Cardiac fibroblast (primary cell): ENCODE measurements at regions not wholly inside any gene's neighbourhood (a gene's known extent, or its start where the extent isn't known, plus 50 kb on each side); places are given as distances from the start of the nearest gene placed in this dataset.

Experiments
- DNase-seq, 2 donors: peaks; one replicate each; pipeline versions ENCODE4 v3.0.0 to v3.0.0-alpha.2; 2010; ENCODE audit warnings: low read depth in 2 of 2
- H3K4me3 ChIP-seq, 2 donors: replicated peaks in 1 of 2; 1 replicate in 1 of 2; 2 replicates in 1 of 2; pipeline ENCODE4 v1.5.1; 2011; ENCODE audit warnings: low read depth in 2 of 2, low read length in 2 of 2, mild to moderate bottlenecking in 2 of 2, moderate library complexity in 1 of 2
- CTCF ChIP-seq: IDR thresholded peaks from one replicate; pipeline ENCODE4 v1.5.1; 2011; ENCODE audit warnings: low read depth, mild to moderate bottlenecking, low read length, inconsistent platforms

GRCh38 chr2:147483911-147484310 is 360.9 kb upstream of the ACVR2A start:
- no peak for TF ChIP-seq CTCF
- DNase-seq = no peak
- no peak overlapping the region for H3K4me3 ChIP-seq

- DNase-seq = no peak
- H3K4me3 ChIP-seq = no peak overlapping the region
- no peak for TF ChIP-seq CTCF
Observed at GRCh38 chr2:147482916-147483669, 361.7 kb upstream of the ACVR2A start.

- no peak for DNase-seq
- TF ChIP-seq CTCF = no peak
- H3K4me3 ChIP-seq = no peak overlapping the region
Observed at GRCh38 chr2:147482111-147482895, 362.5 kb upstream of the ACVR2A start.

GRCh38 chr2:147479358-147479757 is 365.5 kb upstream of the ACVR2A start:
- H3K4me3 ChIP-seq = no peak overlapping the region
- TF ChIP-seq CTCF = no peak
- DNase-seq = no peak

GRCh38 chr2:147473075-147473474 is 371.8 kb upstream of the ACVR2A start:
- DNase-seq = no peak
- no peak overlapping the region for H3K4me3 ChIP-seq
- no peak for TF ChIP-seq CTCF

- TF ChIP-seq CTCF = no peak
- H3K4me3 ChIP-seq = no peak overlapping the region
- no peak for DNase-seq
Observed at GRCh38 chr2:147471126-147471525, 373.7 kb upstream of the ACVR2A start.
